Right forelimb (tissue), 1 donor: ENCODE measurements at regions not wholly inside any gene's neighbourhood (a gene's known extent, or its start where the extent isn't known, plus 50 kb on each side); places are given as distances from the start of the nearest gene placed in this dataset.

ENCODE experiments used
- DNase-seq: peaks from one replicate; pipeline ENCODE4 v3.0.0-alpha.2; 2018

GRCh38 chr12:92089559-92089958, 56.1 kb downstream of the BTG1 start:
- no peak for DNase-seq

GRCh38 chr12:92088805-92089204, 56.8 kb downstream of the BTG1 start:
- DNase-seq = no peak

- no peak for DNase-seq
These were observed 60.0 kb downstream of the BTG1 start for GRCh38 chr12:92085736-92086040.

- DNase-seq = no peak
These were observed 60.5 kb downstream of the BTG1 start for GRCh38 chr12:92085040-92085735.

GRCh38 chr12:92080911-92081285, 64.7 kb downstream of the BTG1 start:
- no peak for DNase-seq

GRCh38 chr12:92079054-92079385, 66.6 kb downstream of the BTG1 start:
- DNase-seq = no peak

GRCh38 chr12:92078167-92079053, 67.2 kb downstream of the BTG1 start:
- no peak for DNase-seq

GRCh38 chr12:92077530-92077929, 68.1 kb downstream of the BTG1 start:
- DNase-seq = no peak

GRCh38 chr12:92076101-92076500, 69.5 kb downstream of the BTG1 start:
- DNase-seq = no peak

GRCh38 chr12:92075425-92075914, 70.2 kb downstream of the BTG1 start:
- DNase-seq = no peak

GRCh38 chr12:92074889-92075288, 70.8 kb downstream of the BTG1 start:
- DNase-seq = no peak

- no peak for DNase-seq
These were observed 72.6 kb downstream of the BTG1 start for GRCh38 chr12:92073094-92073493.

- DNase-seq = no peak
These were observed 73.5 kb downstream of the BTG1 start for GRCh38 chr12:92072112-92072511.

GRCh38 chr12:92070864-92071445, 74.7 kb downstream of the BTG1 start:
- no peak for DNase-seq

- DNase-seq = no peak
These were observed 75.4 kb downstream of the BTG1 start for GRCh38 chr12:92070054-92070863.

- no peak for DNase-seq
These were observed 77.2 kb downstream of the BTG1 start for GRCh38 chr12:92068459-92068858.

GRCh38 chr12:92065639-92066038, 80.0 kb downstream of the BTG1 start:
- no peak for DNase-seq

GRCh38 chr12:92065018-92065499, 80.6 kb downstream of the BTG1 start:
- no peak for DNase-seq

GRCh38 chr12:92064422-92064821, 81.2 kb downstream of the BTG1 start:
- no peak for DNase-seq

- no peak for DNase-seq
These were observed 82.0 kb downstream of the BTG1 start for GRCh38 chr12:92063641-92064040.

- DNase-seq = no peak
These were observed 82.8 kb downstream of the BTG1 start for GRCh38 chr12:92062539-92063493.

GRCh38 chr12:92061061-92061460, 84.6 kb downstream of the BTG1 start:
- DNase-seq = no peak
